ENCODE measurements at regions not wholly inside any gene's neighbourhood (a gene's known extent, or its start where the extent isn't known, plus 50 kb on each side); places are given as distances from the start of the nearest gene placed in this dataset.

- Histone ChIP-seq H3K4me2 (ENCODE audit: insufficient read depth, low read length) (no peak overlapping the region), H4K20me1 (replicated peaks; ENCODE audit: control insufficient read depth, insufficient read depth, low read length) (no peaks in the 10 kb centered on the region), H3K36me3 (ENCODE audit: control insufficient read depth, insufficient read depth, low read length) (no peaks in the 10 kb centered on the region), H3K9me1 (ENCODE audit: control insufficient read depth, insufficient read depth, low read length) (no peaks in the 10 kb centered on the region), H3K27me3 (ENCODE audit: control insufficient read depth in 2 of 2, insufficient read depth in 2 of 2, low read length in 2 of 2) (no peaks in the 10 kb centered on the region), H3K79me2 (ENCODE audit: control insufficient read depth, insufficient read depth, low read length) (no peaks in the 10 kb centered on the region), H3K4me3 (no peak overlapping the region), H3K9me3 (replicated peaks; ENCODE audit: control insufficient read depth, insufficient read depth, low read depth, low read length) (no peaks in the 10 kb centered on the region), H2AFZ (ENCODE audit: low read depth, low read length) (no peak overlapping the region), H3K9ac (ENCODE audit: insufficient read depth in 1 of 2, low read depth in 2 of 2, low read length in 2 of 2) (no peak overlapping the region), H3K27ac (ENCODE audit: extremely low read depth, low read depth, low read length) (no peak overlapping the region), H3K4me1 (replicated peaks in 1 of 2; ENCODE audit: control insufficient read depth in 2 of 2, insufficient read depth in 2 of 2, low read length in 2 of 2) (no peaks in the 10 kb centered on the region)
- in situ Hi-C loops (cut with MboI) (no loop called here), intact Hi-C loops (cut with micrococcal nuclease) (no loop called here)
- DNase-seq (ENCODE audit: extremely low read depth in 1 of 4, low spot score in 3 of 4), result no peak
- ChIA-PET CTCF (ENCODE audit: low intra/inter-chr PET ratio) (no interaction called here), POLR2A (no interaction called here)
- no peak for ATAC-seq
- BruUV-seq (replicated peaks), result no TSS peak
- TF ChIP-seq FOXA1 (IDR thresholded peaks at IDR 0.05; ENCODE audit: borderline replicate concordance), result no peak
- TF ChIP-seq SAFB2 (IDR thresholded peaks at IDR 0.05; ENCODE audit: borderline replicate concordance, low read depth, low read length, severe bottlenecking), result no peak
- no peak for TF ChIP-seq DIDO1 (tag; IDR thresholded peaks at IDR 0.05; ENCODE audit: low read depth)
- TF ChIP-seq U2AF2 (optimal IDR thresholded peaks at IDR 0.05; ENCODE audit: low read depth, low read length), result no peak
- no peak for TF ChIP-seq SMC3 (conservative IDR thresholded peaks at IDR 0.05; ENCODE audit: insufficient read depth, low read depth, low read length)
- no peak for TF ChIP-seq MBD2 (IDR thresholded peaks at IDR 0.05; ENCODE audit: borderline replicate concordance, low read depth)
- FAIRE-seq, result no peak
These were observed 634.7 kb upstream of the FAM241A start for GRCh38 chr4:111510535-111510934.

- no peak for FAIRE-seq
- TF ChIP-seq TEAD4 (IDR thresholded peaks at IDR 0.05; ENCODE audit: low read length) (no peak), TEAD4 (CRISPR knock-in tag; IDR thresholded peaks at IDR 0.05; ENCODE audit: borderline replicate concordance) (no peak), C11orf30 (IDR thresholded peaks at IDR 0.05; ENCODE audit: low read depth) (peak; percentile 37), RHOXF2B (CRISPR knock-in tag; conservative IDR thresholded peaks at IDR 0.05) (no peak), TFAP4 (CRISPR knock-in tag; IDR thresholded peaks at IDR 0.05; ENCODE audit: borderline replicate concordance) (no peak), MBD1 (CRISPR knock-in tag; IDR thresholded peaks at IDR 0.05) (no peak), ERF (CRISPR knock-in tag; IDR thresholded peaks at IDR 0.05) (no peak), NFE2 (IDR thresholded peaks at IDR 0.05; ENCODE audit: low read depth) (0 out of 2 replicates have a peak, but pooled peaks have one; percentile 32), ZNF316 (IDR thresholded peaks at IDR 0.05) (peak; percentile 67), ETS2 (tag; IDR thresholded peaks at IDR 0.05; ENCODE audit: borderline replicate concordance, poor library complexity, severe bottlenecking) (no peak)
These were observed 633.0 kb upstream of the FAM241A start for GRCh38 chr4:111512081-111512783.

More at GRCh38 chr4:111512081-111512783, 633.0 kb upstream of the FAM241A start:
- H3K36me3 ChIP-seq (ENCODE audit: control insufficient read depth, insufficient read depth, low read length), result no peaks in the 10 kb centered on the region
- WGBS (ENCODE audit: insufficient coverage, low coverage, missing lambda C conversion rate), result 0% methylated on average over 5 of the region's 5 CpGs
- H3K27ac ChIP-seq (ENCODE audit: extremely low read depth, low read depth, low read length), result no peak overlapping the region
- no TSS peak for BruUV-seq (replicated peaks)
- no peak for ATAC-seq
- intact Hi-C loops (cut with micrococcal nuclease) (no loop called here), in situ Hi-C loops (cut with MboI) (no loop called here)
- no peak overlapping the region for H2AFZ ChIP-seq (ENCODE audit: low read depth, low read length)
- DNase-seq (ENCODE audit: extremely low read depth in 1 of 4, low spot score in 3 of 4), result no peak
- no peaks in the 10 kb centered on the region for H3K9me1 ChIP-seq (ENCODE audit: control insufficient read depth, insufficient read depth, low read length)
- H3K4me1 ChIP-seq (replicated peaks in 1 of 2; ENCODE audit: control insufficient read depth in 2 of 2, insufficient read depth in 2 of 2, low read length in 2 of 2), result no peaks in the 10 kb centered on the region
- no peaks in the 10 kb centered on the region for H3K27me3 ChIP-seq (ENCODE audit: control insufficient read depth in 2 of 2, insufficient read depth in 2 of 2, low read length in 2 of 2)
- ChIA-PET CTCF (ENCODE audit: low intra/inter-chr PET ratio) (no interaction called here), POLR2A (no interaction called here)
- H3K9ac ChIP-seq (ENCODE audit: insufficient read depth in 1 of 2, low read depth in 2 of 2, low read length in 2 of 2), result no peak overlapping the region
- no peak overlapping the region for H3K4me3 ChIP-seq
- no peaks in the 10 kb centered on the region for H4K20me1 ChIP-seq (replicated peaks; ENCODE audit: control insufficient read depth, insufficient read depth, low read length)
- no peaks in the 10 kb centered on the region for H3K79me2 ChIP-seq (ENCODE audit: control insufficient read depth, insufficient read depth, low read length)
- no peak overlapping the region for H3K4me2 ChIP-seq (ENCODE audit: insufficient read depth, low read length)
- 0 out of 2 replicates have a peak, but pooled peaks cover 1% of the 10 kb centered on the region for H3K9me3 ChIP-seq (replicated peaks; ENCODE audit: control insufficient read depth, insufficient read depth, low read depth, low read length)
